NCI-H187 (cell line): ENCODE measurements at regions not wholly inside any gene's neighbourhood (a gene's known extent, or its start where the extent isn't known, plus 50 kb on each side); places are given as distances from the start of the nearest gene placed in this dataset.

Experiments used
- DNase-seq, 2 experiments: peaks; one replicate each; lab custom pipeline; 2025; lab: John Stamatoyannopoulos, UW

GRCh38 chr13:53507741-53508140 is 479.1 kb downstream of the OLFM4 start:
- DNase-seq: no peak

- no peak for DNase-seq
Observed at GRCh38 chr13:53512635-53513034, 484.0 kb downstream of the OLFM4 start.

GRCh38 chr13:53513226-53513625 is 484.6 kb downstream of the OLFM4 start:
- no peak for DNase-seq

- DNase-seq: no peak
Observed at GRCh38 chr13:53520132-53520531, 491.5 kb downstream of the OLFM4 start.

GRCh38 chr13:53522034-53522433 is 493.4 kb downstream of the OLFM4 start:
- DNase-seq: no peak

GRCh38 chr13:53537586-53537985 is 509.0 kb downstream of the OLFM4 start:
- no peak for DNase-seq

- no peak for DNase-seq
Observed at GRCh38 chr13:53545340-53545941, 516.8 kb downstream of the OLFM4 start.

- no peak for DNase-seq
Observed at GRCh38 chr13:53560556-53560955, 531.9 kb downstream of the OLFM4 start.

- DNase-seq: no peak
Observed at GRCh38 chr13:53562419-53562818, 533.8 kb downstream of the OLFM4 start.

GRCh38 chr13:53568491-53568890 is 539.9 kb downstream of the OLFM4 start:
- no peak for DNase-seq

- DNase-seq: no peak
Observed at GRCh38 chr13:53569453-53569852, 540.8 kb downstream of the OLFM4 start.

GRCh38 chr13:53601113-53601512 is 572.5 kb downstream of the OLFM4 start:
- DNase-seq: no peak

- no peak for DNase-seq
Observed at GRCh38 chr13:53605326-53605725, 576.7 kb downstream of the OLFM4 start.

GRCh38 chr13:53612200-53612599 is 583.6 kb downstream of the OLFM4 start:
- no peak for DNase-seq

GRCh38 chr13:53622456-53622855 is 593.8 kb downstream of the OLFM4 start:
- no peak for DNase-seq

- DNase-seq: no peak
Observed at GRCh38 chr13:53623146-53623545, 594.5 kb downstream of the OLFM4 start.

- DNase-seq: no peak
Observed at GRCh38 chr13:53631511-53631910, 602.9 kb downstream of the OLFM4 start.

- DNase-seq: no peak
Observed at GRCh38 chr13:53638040-53638439, 609.4 kb downstream of the OLFM4 start.

- DNase-seq: no peak
Observed at GRCh38 chr13:53642306-53642705, 613.7 kb downstream of the OLFM4 start.

- DNase-seq: no peak
Observed at GRCh38 chr13:53648673-53649072, 620.1 kb downstream of the OLFM4 start.

- DNase-seq: no peak
Observed at GRCh38 chr13:53672005-53672404, 643.4 kb downstream of the OLFM4 start.

GRCh38 chr13:53683146-53683545 is 654.5 kb downstream of the OLFM4 start:
- DNase-seq: no peak

GRCh38 chr13:53683608-53684007 is 655.0 kb downstream of the OLFM4 start:
- no peak for DNase-seq

GRCh38 chr13:53691417-53691816 is 662.8 kb downstream of the OLFM4 start:
- no peak for DNase-seq
